ENCODE measurements at regions not wholly inside any gene's neighbourhood (a gene's known extent, or its start where the extent isn't known, plus 50 kb on each side); places are given as distances from the start of the nearest gene placed in this dataset.

GRCh38 chr3:188102861-188103547, 51.0 kb upstream of the LPP start:
- no peak for DNase-seq
- H3K4me3 ChIP-seq, result no peak overlapping the region
- intact Hi-C loops (cut with DNase I; ENCODE audit: low total_unique reads), result no loop called here
- H3K9me3 ChIP-seq, result peaks cover 0 to 10% (median 8%) of the 10 kb centered on the region in 3 donors
- no peaks in the 10 kb centered on the region for H3K27me3 ChIP-seq
- H3K27ac ChIP-seq, result no peak overlapping the region
- H3K4me1 ChIP-seq, result no peaks in the 10 kb centered on the region
- no peaks in the 10 kb centered on the region for H3K36me3 ChIP-seq
- no peak for TF ChIP-seq CTCF (IDR thresholded peaks at IDR 0.05)

- H3K4me1 ChIP-seq, result no peaks in the 10 kb centered on the region
- DNase-seq, result no peak
- H3K4me3 ChIP-seq, result no peak overlapping the region
- no peaks in the 10 kb centered on the region for H3K27me3 ChIP-seq
- H3K9me3 ChIP-seq, result peaks cover 0 to 10% (median 8%) of the 10 kb centered on the region in 3 donors
- TF ChIP-seq CTCF (IDR thresholded peaks at IDR 0.05), result no peak
- H3K36me3 ChIP-seq, result no peaks in the 10 kb centered on the region
- no peak overlapping the region for H3K27ac ChIP-seq
- intact Hi-C loops (cut with DNase I; ENCODE audit: low total_unique reads), result no loop called here
These were observed 49.9 kb upstream of the LPP start for GRCh38 chr3:188104050-188104449.
